Astrocyte (in vitro differentiated cells and primary cell): ENCODE measurements at regions not wholly inside any gene's neighbourhood (a gene's known extent, or its start where the extent isn't known, plus 50 kb on each side); places are given as distances from the start of the nearest gene placed in this dataset.
"Not testable (repeated sequence)": the region's sequence is repeated elsewhere in the genome, so short reads cannot be mapped to it uniquely, and the experiment has no call there.

Experiments
- EZH2 ChIP-seq: IDR thresholded peaks from 2 replicates; pipeline ENCODE4 v1.6.1; 2012; ENCODE audit warnings: mild to moderate bottlenecking, low read length, inconsistent platforms; ENCODE audit not compliant: insufficient read depth
- TF ChIP-seq, protein P1 (sequence below): IDR thresholded peaks from 2 replicates; pipeline ENCODE4 v1.5.1; 2011; ENCODE audit warnings: low read depth, mild to moderate bottlenecking, inconsistent platforms, low read length, moderate library complexity; ENCODE audit not compliant: insufficient read depth

DNA sequence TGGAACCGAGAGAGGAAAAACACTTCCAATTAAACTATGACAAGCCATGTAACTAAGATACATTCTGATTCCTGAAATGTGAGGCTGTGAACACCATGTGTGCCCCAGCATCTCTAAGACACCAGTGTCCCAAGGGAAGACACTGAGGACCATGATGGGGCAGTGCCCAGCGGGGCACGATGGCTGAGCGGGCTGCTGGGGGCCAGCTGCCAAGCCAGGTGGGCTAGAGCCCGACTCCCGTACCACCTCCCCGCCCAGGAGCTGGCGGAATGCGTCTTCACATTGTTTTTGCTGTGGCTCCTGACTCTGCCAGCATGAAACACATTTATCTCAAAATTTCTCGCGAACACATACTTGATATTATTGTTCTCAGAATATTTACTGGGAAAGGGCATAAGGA lies 202.4 kb downstream of the RTP5 start:
- TF ChIP-seq, protein P1, sequence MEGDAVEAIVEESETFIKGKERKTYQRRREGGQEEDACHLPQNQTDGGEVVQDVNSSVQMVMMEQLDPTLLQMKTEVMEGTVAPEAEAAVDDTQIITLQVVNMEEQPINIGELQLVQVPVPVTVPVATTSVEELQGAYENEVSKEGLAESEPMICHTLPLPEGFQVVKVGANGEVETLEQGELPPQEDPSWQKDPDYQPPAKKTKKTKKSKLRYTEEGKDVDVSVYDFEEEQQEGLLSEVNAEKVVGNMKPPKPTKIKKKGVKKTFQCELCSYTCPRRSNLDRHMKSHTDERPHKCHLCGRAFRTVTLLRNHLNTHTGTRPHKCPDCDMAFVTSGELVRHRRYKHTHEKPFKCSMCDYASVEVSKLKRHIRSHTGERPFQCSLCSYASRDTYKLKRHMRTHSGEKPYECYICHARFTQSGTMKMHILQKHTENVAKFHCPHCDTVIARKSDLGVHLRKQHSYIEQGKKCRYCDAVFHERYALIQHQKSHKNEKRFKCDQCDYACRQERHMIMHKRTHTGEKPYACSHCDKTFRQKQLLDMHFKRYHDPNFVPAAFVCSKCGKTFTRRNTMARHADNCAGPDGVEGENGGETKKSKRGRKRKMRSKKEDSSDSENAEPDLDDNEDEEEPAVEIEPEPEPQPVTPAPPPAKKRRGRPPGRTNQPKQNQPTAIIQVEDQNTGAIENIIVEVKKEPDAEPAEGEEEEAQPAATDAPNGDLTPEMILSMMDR = not testable (repeated sequence)
- TF ChIP-seq EZH2 = not testable (repeated sequence)
